NCI-H1436 treated with DMSO at 0.1 percent for 48 hours (cell line): ENCODE measurements at regions not wholly inside any gene's neighbourhood (a gene's known extent, or its start where the extent isn't known, plus 50 kb on each side); places are given as distances from the start of the nearest gene placed in this dataset.
"Not testable (repeated sequence)": the region's sequence is repeated elsewhere in the genome, so short reads cannot be mapped to it uniquely, and the experiment has no call there.

Experiments used
- DNase-seq: peaks from one replicate; lab custom pipeline; 2025; lab: John Stamatoyannopoulos, UW

- no peak for DNase-seq
These were observed 194.1 kb upstream of the KBTBD8 start for GRCh38 chr3:66803721-66804695.

GRCh38 chr3:66808891-66809594 is 189.1 kb upstream of the KBTBD8 start:
- no peak for DNase-seq

GRCh38 chr3:66809595-66809958 is 188.5 kb upstream of the KBTBD8 start:
- DNase-seq: no peak

GRCh38 chr3:66812136-66812535 is 186.0 kb upstream of the KBTBD8 start:
- DNase-seq: no peak

GRCh38 chr3:66812741-66813140 is 185.4 kb upstream of the KBTBD8 start:
- DNase-seq: no peak

GRCh38 chr3:66816090-66816761 is 181.9 kb upstream of the KBTBD8 start:
- peak; percentile 2 for DNase-seq

GRCh38 chr3:66817951-66818557 is 180.1 kb upstream of the KBTBD8 start:
- DNase-seq: no peak

- no peak for DNase-seq
These were observed 178.1 kb upstream of the KBTBD8 start for GRCh38 chr3:66819993-66820501.

GRCh38 chr3:66822186-66823008 is 175.7 kb upstream of the KBTBD8 start:
- no peak for DNase-seq

- DNase-seq: no peak
These were observed 175.1 kb upstream of the KBTBD8 start for GRCh38 chr3:66823009-66823397.

- DNase-seq: no peak
These were observed 174.6 kb upstream of the KBTBD8 start for GRCh38 chr3:66823532-66823931.

GRCh38 chr3:66825375-66825774 is 172.7 kb upstream of the KBTBD8 start:
- no peak for DNase-seq

GRCh38 chr3:66827726-66828125 is 170.4 kb upstream of the KBTBD8 start:
- no peak for DNase-seq

- no peak for DNase-seq
These were observed 169.8 kb upstream of the KBTBD8 start for GRCh38 chr3:66828303-66828702.

GRCh38 chr3:66830301-66830700 is 167.8 kb upstream of the KBTBD8 start:
- no peak for DNase-seq

GRCh38 chr3:66831931-66832330 is 166.2 kb upstream of the KBTBD8 start:
- no peak for DNase-seq

- DNase-seq: no peak
These were observed 161.5 kb upstream of the KBTBD8 start for GRCh38 chr3:66836363-66837152.

GRCh38 chr3:66838704-66839103 is 159.4 kb upstream of the KBTBD8 start:
- no peak for DNase-seq

GRCh38 chr3:66839508-66839907 is 158.6 kb upstream of the KBTBD8 start:
- no peak for DNase-seq

- DNase-seq: not testable (repeated sequence)
These were observed 155.2 kb upstream of the KBTBD8 start for GRCh38 chr3:66842761-66843464.
